ENCODE measurements at regions not wholly inside any gene's neighbourhood (a gene's known extent, or its start where the extent isn't known, plus 50 kb on each side); places are given as distances from the start of the nearest gene placed in this dataset.

DNA sequence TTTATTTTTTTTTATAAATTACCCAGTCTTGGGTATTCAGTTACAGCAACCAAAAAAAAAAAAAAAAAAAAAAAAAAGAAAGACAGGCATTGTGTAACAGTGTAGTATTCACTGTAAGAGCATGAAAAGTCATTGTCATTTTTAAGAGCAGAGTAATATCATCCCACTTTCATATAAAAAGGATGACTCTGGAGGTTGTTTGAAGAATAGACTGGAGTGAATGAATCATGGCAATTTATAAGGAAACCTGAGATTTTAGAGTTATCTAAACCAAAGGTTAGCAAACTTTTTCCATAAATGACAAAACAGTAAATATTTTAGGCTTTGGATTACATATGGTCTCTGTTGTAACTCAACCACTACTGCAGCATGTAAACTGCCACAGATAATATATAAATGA is 794.9 kb downstream of the NTRK3 start:
- intact Hi-C loops (cut with DNase I) = no loop called here
- ATAC-seq = no peak

DNA sequence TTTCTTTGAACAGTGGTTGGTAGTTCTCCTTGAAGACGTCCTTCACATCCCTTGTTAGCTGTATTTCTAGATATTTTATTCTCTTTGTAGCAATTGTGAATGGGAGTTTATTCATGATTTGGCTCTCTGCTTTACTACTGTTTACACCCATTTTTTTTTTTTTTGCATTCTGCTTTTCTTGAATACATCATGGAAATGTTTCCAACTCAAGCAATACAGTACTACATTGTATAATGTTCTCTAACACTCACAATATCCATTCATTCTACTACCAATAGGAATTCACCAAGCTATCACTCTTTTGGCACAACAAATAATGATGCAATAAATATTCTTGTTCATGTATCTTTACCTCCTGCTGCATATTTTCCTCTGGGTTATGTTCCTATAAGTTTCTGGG is 801.7 kb downstream of the NTRK3 start:
- Histone ChIP-seq H3K27ac (no peak overlapping the region), H3K4me1 (no peaks in the 10 kb centered on the region), H3K27me3 (no peaks in the 10 kb centered on the region), H3K4me3 (no peak overlapping the region), H3K9me3 (no peaks in the 10 kb centered on the region), H3K36me3 (no peaks in the 10 kb centered on the region)
- no peak for ATAC-seq
- TF ChIP-seq, protein P1, sequence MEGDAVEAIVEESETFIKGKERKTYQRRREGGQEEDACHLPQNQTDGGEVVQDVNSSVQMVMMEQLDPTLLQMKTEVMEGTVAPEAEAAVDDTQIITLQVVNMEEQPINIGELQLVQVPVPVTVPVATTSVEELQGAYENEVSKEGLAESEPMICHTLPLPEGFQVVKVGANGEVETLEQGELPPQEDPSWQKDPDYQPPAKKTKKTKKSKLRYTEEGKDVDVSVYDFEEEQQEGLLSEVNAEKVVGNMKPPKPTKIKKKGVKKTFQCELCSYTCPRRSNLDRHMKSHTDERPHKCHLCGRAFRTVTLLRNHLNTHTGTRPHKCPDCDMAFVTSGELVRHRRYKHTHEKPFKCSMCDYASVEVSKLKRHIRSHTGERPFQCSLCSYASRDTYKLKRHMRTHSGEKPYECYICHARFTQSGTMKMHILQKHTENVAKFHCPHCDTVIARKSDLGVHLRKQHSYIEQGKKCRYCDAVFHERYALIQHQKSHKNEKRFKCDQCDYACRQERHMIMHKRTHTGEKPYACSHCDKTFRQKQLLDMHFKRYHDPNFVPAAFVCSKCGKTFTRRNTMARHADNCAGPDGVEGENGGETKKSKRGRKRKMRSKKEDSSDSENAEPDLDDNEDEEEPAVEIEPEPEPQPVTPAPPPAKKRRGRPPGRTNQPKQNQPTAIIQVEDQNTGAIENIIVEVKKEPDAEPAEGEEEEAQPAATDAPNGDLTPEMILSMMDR (IDR thresholded peaks at IDR 0.05) = no peak
- DNase-seq = no peak
- intact Hi-C loops (cut with DNase I) = no loop called here

More for the DNA sequence above, 794.9 kb downstream of the NTRK3 start:
- Histone ChIP-seq H3K27me3 (no peaks in the 10 kb centered on the region), H3K9me3 (no peaks in the 10 kb centered on the region), H3K36me3 (no peaks in the 10 kb centered on the region), H3K27ac (no peak overlapping the region), H3K4me3 (no peak overlapping the region), H3K4me1 (no peaks in the 10 kb centered on the region)
- TF ChIP-seq, protein P1 (IDR thresholded peaks at IDR 0.05) = no peak
- DNase-seq = no peak

DNA sequence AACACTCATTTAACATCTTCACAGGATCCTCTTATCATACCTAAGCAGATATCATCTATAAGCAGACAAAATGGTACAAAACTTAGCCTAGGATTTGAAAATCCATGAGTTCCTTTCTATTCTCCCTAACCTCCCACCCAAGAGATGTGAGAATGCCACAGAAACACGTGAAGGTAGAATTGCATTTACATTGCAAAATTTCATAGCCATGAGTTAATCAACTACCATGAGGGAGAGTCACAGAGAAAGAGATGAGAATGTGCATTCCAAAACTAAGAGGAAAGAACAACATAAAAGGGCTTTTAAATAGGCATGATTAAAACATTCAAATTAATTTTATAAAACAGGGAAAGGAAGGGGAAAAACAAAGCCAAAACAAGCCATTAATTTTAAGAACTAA is 806.2 kb downstream of the NTRK3 start:
- Histone ChIP-seq H3K9me3 (no peaks in the 10 kb centered on the region), H3K27me3 (no peaks in the 10 kb centered on the region), H3K4me3 (no peak overlapping the region), H3K27ac (no peak overlapping the region), H3K36me3 (no peaks in the 10 kb centered on the region), H3K4me1 (no peaks in the 10 kb centered on the region)
- TF ChIP-seq, protein P1 (IDR thresholded peaks at IDR 0.05) = no peak
- intact Hi-C loops (cut with DNase I) = no loop called here
- DNase-seq = no peak
- ATAC-seq = no peak

DNA sequence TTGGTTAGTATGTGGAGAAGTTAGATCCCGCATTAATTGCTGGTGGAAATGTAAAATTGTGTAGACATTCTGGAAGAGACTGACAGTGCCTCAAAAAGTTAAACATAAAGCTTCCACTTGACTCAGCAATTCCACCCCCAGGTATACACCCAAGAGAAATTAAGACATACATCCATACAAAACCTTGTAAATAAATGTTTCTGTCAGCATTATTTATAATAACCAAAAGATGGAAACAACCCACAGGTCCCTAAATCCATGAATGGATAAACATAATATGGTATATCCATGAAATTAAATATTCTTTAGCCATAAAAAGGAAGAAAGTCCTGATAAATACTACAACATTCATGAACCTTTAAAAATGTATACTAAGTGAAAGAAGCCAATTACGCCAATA is 817.4 kb downstream of the NTRK3 start:
- H3K36me3 ChIP-seq = no peaks in the 10 kb centered on the region
- H3K4me1 ChIP-seq = no peaks in the 10 kb centered on the region
- ATAC-seq = no peak
- DNase-seq = no peak
- H3K9me3 ChIP-seq = peaks cover 2% of the 10 kb centered on the region
- H3K4me3 ChIP-seq = no peak overlapping the region
- H3K27ac ChIP-seq = no peak overlapping the region
- H3K27me3 ChIP-seq = no peaks in the 10 kb centered on the region
- intact Hi-C loops (cut with DNase I) = no loop called here
- TF ChIP-seq, protein P1 (IDR thresholded peaks at IDR 0.05) = no peak

DNA sequence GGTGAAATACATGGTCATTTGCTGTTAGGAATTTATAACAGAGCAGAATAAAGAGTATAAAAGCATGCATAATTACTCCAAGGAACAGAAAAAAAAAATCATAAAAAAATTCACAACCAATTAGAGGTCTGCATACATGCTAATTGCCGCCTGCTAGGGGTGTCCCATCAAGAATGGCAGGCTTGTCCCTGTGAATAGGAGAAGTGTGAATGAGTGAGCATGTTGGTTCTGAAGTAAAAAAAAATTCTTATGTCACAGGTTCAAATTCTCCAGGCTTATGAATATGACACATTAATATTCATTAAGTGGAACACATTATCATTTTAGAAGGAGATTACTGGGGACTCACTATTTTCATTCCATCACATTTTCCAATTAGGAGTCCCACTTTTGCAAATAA is 822.7 kb downstream of the NTRK3 start:
- Histone ChIP-seq H3K4me1 (no peaks in the 10 kb centered on the region), H3K4me3 (no peak overlapping the region), H3K27me3 (no peaks in the 10 kb centered on the region), H3K36me3 (no peaks in the 10 kb centered on the region), H3K27ac (no peak overlapping the region), H3K9me3 (no peaks in the 10 kb centered on the region)
- DNase-seq (no peak), ATAC-seq (no peak)
- TF ChIP-seq, protein P1 (IDR thresholded peaks at IDR 0.05) = no peak
- intact Hi-C loops (cut with DNase I) = no loop called here

DNA sequence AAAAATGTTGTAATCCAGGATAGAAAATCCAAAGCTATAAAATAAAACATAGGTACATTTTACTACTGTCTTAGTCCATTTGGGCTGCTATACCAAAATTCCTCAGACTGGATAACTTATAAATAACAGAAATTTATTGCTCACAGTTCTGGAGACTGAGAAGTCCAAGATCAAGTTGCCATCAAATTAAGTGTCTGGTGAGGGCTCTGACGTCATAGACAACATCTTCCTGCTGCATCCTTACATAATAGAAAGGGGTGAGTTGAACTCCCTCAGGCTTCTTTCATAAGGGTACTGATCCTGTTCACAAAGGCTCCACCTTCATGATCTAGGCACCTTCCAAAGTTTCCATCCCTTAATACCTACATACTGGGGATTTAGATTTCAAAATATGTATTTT is 826.8 kb downstream of the NTRK3 start:
- TF ChIP-seq, protein P1 (IDR thresholded peaks at IDR 0.05) = no peak

More for the DNA sequence above, 826.8 kb downstream of the NTRK3 start:
- Histone ChIP-seq H3K9me3 (no peaks in the 10 kb centered on the region), H3K4me1 (no peaks in the 10 kb centered on the region), H3K36me3 (no peaks in the 10 kb centered on the region), H3K27ac (no peak overlapping the region), H3K4me3 (no peak overlapping the region), H3K27me3 (no peaks in the 10 kb centered on the region)
- ATAC-seq (no peak), DNase-seq (no peak)
- intact Hi-C loops (cut with DNase I) = no loop called here
